GM19372 (cell line): ENCODE measurements at regions not wholly inside any gene's neighbourhood (a gene's known extent, or its start where the extent isn't known, plus 50 kb on each side); places are given as distances from the start of the nearest gene placed in this dataset.
A peak's percentile ranks its signal among the peaks of the same experiment; 100 is the strongest.

Experiments
- ATAC-seq: cut with Tn5 transposase; IDR thresholded peaks from one replicate; pipeline ENCODE4 v1.9.1; 2021; ENCODE audit warnings: mild to moderate bottlenecking, low read depth, moderate library complexity; ENCODE audit not compliant: unreplicated experiment

DNA sequence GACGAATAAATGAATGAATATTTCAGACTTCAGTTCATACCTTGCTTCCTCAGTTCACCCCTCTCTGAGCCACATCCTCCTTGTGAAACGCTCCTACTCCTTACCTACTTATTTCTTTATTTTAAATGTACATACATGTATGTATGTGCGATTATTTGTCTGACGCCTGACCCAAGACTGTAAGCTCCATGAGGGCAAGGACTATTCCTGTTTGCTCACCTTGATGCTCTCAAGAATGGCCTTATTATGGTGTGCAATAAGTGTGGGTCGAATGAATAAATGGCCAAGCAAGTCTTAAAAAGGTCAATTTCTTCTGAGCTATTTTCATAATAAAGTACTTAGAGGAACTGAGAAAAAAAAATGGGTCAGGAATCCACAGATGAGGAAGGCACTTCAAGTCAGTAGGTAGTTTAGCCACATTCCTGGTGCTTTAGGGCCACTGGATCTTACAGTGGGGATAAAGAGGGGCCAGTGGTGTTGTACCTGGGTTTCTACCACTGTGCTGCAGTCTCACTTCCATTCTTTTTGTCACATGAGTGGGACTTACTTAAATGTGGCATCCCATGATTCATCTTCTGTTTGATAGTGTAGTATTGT, 74.7 kb downstream of the SDC1 start:
- no peak for ATAC-seq

DNA sequence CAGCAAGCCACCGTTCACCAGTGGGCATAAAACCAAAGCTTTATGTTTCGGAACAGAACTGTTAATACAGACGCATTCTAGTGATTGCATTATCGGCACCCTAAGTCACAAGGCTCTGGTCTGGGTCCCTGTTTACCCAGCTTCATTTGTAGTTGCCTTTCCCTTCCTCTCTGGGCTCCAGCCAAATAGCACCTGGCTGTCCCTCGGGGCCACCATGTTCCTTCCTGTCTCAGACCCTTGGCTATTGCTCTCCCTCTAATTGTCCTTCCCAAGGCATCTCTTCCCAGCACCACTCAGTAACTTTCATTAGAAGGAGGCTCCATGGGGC, 75.3 kb downstream of the SDC1 start:
- ATAC-seq: no peak

DNA sequence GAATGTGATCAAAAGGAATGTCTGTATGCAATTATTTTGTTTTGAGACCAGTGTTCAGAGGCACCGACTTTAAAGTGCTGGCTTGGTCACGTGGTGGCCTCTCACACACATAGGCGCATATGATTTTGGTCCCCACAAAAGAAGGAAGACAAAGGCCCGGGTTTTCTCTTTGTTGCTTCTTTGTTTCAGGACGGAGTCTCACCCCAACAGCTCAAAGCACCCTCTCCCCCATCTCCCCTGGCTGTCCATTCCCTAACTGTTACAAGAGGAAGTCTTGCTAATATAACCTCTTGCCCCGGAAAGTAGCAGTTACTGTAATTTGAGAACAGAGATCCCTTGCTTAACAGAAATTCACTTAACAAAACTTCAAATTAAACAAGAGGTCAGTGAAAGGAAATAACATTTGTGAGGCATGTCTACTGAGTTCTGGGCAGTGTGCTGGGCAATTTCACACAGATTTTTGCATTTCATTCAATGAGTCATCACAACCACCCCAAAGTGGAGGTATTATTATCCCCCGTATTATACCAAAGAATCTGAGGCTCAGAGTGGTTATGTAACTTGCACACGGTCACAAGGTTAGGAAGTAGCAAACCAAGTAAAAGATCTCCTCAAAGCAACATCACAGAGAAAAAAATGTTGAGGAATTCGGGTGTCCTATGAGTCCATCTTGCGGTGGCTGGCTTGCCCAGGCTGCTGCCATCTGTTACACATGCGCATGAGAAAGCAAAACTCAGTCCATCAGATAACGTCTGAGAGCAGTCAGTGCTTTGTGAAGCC, 75.8 kb downstream of the SDC1 start:
- no peak for ATAC-seq

DNA sequence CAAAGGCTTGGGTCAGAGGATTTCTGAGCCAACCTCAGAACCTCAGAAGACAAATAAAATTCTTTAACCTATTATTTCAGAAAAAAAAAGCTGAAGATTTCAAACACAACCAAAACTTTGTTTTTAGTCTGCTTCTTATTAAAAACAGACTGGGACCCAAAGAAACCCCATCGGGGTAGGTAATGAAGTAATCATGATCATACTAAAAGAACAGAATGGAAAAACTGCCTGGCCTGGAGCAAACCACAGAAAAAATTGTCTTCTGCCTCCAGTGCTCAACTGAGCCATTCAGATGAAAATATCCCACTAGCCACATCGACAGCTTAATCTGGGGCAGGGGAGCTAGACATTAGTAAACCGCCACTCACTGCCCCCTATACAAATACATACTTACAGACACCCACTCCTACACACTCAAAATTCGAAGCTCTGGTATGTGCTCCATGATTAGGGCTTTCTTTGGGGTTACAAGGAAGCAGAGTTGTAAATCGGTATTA, 76.5 kb downstream of the SDC1 start:
- ATAC-seq: no peak

DNA sequence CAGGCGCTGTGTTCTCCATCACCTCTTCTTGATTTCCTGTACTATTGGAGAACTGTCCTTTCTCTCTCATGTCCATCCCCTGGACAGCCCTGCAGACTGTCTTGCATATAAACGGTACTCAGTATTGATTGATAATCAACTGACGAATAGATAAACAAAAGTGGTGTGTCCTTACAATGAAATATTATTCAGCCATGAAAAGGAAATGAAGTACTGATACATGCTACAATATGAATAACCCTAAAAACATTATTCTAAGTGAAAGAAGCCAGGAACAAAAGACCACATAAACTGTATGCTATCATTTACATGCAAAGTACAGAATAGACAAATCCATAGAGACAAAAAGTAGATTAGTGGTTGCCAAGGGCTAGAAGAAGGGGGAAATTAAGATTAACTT, 77.6 kb downstream of the SDC1 start:
- ATAC-seq: no peak

DNA sequence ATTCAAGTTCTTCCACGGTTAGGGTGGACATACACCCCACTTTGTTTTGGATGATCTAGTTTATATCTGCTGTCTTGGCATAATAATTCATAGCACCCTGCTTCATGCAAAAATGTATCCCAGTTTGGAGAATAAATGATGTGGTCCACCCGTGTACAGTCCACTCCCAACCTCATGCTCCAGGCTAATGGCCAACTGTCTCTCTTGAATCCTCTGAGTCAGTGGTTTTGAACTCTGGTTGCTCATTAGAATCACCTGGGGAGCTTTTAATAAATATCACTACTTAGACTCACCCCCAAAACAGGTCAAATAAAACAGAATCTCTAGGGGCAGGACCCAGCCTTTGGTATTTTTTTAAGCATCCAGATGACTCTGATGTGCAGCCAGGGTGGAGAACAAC, 78.5 kb downstream of the SDC1 start:
- ATAC-seq: no peak

DNA sequence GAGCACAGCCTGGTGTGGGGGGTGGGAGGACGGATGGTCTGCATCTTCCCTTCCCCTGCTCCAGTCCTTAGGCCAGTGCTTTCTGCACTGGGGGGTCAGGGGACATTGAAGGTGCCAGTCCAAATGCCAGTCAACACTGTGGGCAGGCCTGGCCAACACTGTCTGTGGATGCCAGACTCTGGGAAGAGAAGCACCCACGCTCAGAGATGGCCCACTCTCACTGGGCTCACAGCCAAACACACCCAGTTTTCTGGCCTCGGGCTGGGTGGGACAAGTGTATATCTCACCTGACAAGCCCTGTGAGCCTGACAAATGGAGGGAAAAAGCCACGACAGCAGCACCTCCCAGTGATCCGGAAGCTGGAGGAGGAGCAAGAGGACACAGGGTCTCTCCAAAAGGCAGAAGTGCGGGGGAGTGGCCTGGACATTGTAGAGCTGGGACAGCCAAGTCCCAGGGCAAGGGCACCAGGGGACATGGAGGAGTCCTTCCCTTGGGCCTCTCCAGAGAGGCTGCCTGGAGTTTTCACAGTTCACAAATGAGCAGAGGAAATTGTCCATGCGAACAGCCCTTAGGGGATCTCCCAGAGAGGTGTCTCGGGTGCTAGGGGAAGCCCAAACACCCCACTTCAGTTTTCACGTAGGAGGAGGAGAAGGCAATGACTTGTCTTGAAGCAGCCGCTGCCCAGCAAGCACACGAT, 79.3 kb downstream of the SDC1 start:
- ATAC-seq: peak; percentile 84

DNA sequence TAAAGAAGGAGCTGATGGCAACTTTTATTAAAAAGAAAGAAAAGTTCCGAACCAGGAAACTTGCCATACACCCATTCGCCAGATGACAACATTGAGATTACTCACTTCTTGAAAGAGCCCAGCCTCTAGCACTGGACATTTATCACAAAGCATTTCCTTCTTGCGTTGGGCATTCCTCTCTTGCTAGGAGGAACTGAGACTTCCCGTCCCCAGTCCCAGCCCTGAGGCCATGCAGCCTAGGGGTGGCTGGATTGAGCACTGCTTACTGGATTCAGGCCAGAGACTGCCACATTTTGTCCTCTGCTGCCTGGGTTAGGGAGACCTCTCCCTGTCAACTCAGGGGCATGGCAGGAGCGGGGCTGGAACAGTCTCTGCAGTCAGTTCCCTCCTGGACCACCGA, 80.1 kb downstream of the SDC1 start:
- no peak for ATAC-seq

DNA sequence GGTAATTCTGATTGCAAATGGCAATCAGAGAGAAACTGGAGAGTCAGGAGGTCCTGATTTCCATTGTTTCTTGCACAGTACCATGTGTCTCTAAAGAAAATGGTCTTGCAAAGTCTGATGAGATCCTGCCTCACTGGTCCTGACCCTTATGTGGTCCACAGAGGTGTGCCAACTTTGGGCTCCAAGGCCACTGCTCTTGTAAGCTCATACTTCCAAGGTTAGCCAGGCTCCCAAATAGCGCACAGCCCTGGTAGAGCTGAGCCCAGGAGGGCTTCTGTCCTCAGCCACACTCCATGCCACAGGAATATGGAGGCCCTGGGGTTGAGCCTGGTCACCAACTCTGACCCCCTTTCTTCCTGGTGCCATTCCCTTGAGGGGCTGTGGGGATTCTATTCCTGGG, 80.7 kb downstream of the SDC1 start:
- no peak for ATAC-seq

DNA sequence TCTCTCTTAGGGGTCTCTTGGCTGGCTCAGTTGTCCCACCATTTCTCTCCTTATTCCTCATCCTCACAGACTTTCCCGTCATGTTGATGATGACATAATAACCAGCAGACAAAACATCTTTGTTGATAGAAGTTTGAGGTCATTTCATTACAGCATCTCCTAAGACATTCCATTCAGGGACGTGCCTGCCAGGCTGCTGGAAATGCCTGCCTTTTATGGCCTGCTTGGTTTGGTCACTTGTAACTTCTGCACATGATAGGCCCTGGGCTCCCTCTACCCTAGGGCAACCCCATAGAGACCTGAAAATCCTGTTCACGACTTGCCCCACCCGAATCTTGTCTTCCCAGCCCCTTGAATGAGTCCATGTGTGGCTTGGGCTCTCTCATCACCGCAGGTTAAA, 81.7 kb downstream of the SDC1 start:
- ATAC-seq: no peak

DNA sequence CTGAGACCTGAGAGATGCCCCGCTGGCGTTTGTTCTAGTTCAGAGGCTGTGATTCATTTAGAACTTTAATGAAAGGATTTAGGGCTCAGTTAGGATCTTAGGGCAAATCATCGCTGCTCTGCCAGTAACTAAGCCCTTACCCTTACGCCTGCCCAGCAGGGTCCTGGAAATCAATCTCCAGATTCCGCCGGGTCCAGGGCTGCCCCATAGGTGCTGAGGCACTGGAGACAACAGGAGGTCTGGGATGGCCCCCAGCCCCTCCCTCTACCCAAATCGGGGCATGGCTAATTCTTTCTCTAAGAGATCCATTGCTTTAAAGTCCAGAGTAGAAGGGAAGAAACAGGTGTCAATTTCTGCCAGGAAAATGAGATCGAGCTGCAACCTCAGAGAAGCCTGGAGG, 83.1 kb downstream of the SDC1 start:
- ATAC-seq: no peak

DNA sequence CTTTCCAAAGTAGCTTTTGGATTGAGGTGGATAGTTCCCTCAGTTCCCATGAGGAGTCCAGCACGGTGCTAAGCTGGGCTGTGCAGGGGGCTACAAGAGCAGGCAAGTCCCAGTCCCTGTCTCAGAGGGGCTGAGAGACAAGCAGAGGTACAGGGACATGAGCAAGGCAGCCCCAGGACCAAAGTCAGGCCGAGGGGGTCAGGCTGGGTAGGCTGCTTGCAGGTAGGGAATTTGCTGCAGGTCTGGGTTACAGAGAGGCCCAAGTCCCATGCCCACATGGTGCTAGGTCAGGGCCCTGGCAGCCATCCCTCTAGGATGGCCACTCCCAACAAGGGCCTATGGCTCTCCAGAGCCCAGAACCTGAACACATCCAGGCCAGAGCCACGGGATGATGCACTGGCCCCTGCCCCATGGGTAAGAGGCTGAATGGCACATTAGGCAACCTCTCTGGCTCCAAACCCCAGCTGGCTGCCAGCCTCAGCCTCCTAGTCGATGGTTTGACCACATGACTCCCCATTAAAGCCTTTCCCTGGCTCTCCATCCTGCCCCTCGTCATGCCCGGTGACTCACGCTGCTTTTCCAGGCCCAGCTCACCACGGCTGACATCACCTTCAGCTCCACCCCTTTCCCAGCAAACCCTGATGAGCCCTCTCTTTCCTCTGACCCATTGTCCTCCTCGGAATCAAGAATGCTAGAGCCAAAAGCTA, 83.7 kb downstream of the SDC1 start:
- ATAC-seq: no peak

DNA sequence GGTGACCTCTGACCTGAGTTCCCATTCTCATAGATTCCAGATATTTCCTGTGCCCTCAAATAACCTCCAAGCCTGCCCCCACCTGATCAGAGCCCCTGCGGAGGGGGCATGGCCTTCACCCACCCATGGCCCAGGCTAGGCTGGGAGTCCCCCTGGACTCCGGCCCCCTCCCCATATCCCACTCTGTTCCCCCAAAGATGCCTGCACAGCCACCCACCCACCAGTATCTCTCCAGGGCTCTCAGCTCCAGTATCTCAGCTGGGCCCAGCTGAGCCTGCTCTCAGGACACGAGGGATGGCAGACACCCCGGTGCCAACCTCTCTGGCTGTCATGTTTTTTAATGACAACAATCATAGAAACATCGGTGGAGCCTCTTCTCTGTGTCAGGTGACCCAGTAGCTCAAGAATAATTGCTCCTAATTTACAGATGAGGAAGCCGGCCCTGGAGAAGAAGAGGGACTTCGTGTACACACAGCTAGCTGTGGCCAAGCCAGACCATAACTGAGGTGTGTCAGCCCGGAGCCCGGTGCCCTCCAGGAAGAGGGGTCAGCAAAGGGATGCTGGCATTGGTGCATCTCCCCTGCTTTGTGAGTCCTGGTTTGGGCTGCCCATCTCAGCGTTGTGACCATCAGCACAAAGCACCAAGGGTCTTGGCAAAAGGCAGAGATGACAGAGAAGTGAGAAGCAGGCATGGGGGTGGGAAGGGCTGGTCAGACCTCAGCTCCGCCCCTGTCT, 84.4 kb downstream of the SDC1 start:
- no peak for ATAC-seq

DNA sequence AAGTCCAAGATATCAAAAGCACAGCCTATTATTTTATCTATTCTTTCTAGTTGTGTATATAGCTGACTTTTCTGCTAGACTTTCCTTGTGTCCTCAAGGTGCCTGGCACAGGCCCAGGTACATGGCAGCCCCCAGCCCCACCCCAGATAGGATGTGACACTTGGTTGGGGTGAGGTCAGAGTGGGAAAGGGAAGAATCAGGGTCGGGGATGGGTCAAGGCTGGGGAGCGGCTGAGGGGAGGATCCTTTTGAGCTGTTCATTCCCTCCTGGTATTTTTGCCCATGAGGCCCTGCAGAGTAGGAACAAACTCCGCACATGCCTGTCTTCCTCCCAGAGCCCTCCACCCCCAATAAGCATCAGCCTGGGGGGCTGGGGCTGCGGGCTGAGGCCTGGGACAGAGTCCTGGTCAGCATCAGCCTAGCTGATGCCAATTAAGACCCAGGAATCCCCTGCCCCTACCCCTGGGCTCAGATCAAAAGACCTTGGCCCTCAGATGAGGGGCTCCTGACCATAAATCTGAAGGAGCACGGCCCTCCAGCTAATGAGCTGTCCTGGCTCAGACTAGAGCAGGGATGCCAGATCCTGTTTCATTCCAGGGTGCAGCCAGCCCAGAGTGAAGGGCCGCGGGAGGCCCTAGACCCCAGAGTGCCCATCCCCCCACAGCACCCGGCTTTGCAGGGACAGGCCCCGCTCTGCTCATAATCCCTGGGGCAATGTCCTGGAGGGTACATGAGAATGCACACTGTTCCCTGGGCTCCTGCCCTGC, 85.3 kb downstream of the SDC1 start:
- ATAC-seq: no peak

DNA sequence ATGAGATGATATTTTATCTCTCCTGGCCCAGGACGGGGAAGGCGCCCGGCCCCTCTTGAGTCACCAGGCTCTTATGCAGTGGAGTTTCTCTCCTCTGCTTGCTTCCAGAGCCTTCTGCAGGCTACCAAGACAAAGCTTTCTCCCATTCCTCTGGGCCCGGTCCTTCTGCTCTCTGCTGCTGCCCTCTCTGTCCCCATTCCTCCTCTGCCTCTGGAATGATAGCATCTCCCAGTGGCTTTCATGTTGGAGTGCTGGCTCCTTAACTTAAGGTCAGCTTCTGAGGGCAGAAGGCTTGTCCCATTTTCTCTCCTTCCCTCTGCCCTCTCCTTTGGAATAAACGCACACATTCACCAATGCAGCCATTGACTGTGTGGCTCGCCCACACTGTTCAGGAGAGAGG, 86.2 kb downstream of the SDC1 start:
- no peak for ATAC-seq

DNA sequence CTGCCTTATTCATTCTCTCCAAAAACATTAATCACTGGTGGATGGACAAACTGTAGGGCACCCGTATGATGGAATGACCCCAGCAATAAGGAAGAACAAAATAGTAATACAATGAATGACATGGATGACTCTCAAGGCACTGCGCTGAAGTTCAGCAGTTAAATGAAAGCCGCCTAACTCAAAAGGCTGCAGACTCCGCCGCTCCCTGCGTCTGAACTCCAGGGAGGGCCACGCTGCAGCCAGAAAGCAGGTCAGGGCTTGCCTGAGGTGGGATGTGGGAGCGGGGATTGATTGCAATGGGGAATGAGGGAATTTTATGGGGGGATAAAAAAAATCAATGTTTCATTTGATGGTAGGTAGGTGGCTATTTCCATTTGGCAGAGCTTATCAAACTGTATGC, 86.5 kb upstream of the LAPTM4A start:
- no peak for ATAC-seq

DNA sequence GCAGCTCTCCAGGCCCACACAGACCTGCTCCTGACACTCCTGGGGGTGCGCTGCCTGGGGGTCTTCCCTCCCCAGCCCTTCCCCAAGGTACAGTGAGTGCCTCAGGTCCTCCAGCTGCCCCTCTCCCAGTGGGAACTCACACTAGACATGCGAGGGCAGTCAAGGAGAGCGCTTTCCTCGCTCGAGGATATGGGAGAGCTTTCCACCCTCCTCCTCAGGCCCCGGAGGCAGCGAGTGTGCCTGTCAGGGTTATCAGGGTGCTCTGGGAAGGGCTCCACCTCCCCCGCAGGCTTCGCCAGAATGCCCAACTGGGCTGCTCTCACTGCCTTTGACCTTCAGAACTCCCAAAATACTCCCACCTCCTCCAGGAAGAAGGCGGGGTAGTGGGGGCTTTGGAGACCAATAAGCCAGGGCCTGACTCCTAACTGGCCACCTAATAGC, 85.7 kb upstream of the LAPTM4A start:
- ATAC-seq: no peak

DNA sequence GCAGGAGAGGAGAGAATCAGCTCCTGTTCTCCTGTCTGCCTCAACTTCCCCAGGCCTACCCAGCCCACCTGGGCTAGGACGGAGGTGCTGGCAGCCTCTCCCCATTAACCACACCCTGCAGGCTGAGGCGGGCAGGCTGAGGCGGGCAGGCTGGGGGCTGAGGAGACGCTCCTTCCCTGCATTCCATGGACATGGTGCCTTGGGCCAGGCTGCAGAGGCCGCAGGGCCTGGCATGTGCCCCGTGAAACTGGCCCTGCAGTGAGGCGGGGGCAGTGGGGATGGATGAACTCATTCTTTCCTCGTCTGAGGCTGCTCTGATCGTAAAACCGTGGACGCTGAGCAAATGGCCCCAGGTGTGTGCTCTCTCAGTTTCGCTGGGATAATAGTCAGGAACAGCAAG, 84.7 kb upstream of the LAPTM4A start:
- ATAC-seq: no peak

DNA sequence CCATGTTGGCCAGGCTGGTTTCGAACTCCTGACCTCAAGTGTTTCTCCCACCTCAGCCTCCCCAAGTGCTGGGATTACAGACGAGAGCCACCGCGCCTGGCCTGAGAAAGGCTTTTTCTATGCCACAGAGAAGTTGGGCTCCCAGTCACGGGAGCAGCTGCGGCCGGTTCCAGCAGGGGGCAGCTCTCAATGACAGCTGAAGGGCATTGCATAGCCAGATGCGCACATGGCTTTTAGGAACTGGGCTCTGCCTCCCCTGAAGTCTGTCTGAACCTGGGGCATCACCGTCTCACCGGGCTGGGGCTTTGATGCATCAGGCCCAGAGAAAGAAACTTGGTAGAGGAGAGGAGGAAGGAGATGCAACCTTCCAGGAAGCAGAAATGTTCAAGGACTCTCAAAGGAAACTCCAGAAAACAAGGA, 84.2 kb upstream of the LAPTM4A start:
- ATAC-seq: peak; percentile 78
